OCI-LY3 (cell line): ENCODE measurements at regions not wholly inside any gene's neighbourhood (a gene's known extent, or its start where the extent isn't known, plus 50 kb on each side); places are given as distances from the start of the nearest gene placed in this dataset.

Experiments
- EZH2phosphoT487 ChIP-seq: fragments of 200-600 bp; shearing (Covaris generic); IDR thresholded peaks from 2 replicates; pipeline ENCODE4 v1.6.1; 2018; ENCODE audit warnings: antibody characterized with exemption, mixed run types, low read depth
- TF ChIP-seq, protein P1 (sequence below): fragments of 200-600, 300-600 bp; sonication (generic); IDR thresholded peaks from 2 replicates; pipeline ENCODE4 v1.5.1; 2014; ENCODE audit warnings: antibody characterized with exemption, low read length, low read depth

DNA sequence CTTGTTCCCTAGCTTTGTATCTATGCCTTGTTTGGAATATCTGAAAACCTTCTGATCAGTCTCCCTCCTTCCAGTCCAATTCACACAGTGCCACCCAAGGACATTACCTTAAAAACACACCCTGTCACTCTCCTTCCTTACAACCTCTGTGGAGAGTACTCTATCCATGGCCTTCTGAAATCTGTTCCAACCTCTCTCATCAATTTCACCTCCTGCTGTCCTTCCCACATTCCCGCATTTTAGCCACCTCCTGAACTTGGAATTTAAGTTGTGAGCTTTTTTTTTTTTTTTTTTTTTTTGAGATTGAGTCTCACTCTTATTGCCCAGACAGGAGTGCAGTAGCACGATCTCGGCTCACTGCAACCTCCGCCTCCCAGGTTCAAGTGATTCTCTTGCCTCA, 824.8 kb downstream of the METTL15 start:
- TF ChIP-seq, protein P1, sequence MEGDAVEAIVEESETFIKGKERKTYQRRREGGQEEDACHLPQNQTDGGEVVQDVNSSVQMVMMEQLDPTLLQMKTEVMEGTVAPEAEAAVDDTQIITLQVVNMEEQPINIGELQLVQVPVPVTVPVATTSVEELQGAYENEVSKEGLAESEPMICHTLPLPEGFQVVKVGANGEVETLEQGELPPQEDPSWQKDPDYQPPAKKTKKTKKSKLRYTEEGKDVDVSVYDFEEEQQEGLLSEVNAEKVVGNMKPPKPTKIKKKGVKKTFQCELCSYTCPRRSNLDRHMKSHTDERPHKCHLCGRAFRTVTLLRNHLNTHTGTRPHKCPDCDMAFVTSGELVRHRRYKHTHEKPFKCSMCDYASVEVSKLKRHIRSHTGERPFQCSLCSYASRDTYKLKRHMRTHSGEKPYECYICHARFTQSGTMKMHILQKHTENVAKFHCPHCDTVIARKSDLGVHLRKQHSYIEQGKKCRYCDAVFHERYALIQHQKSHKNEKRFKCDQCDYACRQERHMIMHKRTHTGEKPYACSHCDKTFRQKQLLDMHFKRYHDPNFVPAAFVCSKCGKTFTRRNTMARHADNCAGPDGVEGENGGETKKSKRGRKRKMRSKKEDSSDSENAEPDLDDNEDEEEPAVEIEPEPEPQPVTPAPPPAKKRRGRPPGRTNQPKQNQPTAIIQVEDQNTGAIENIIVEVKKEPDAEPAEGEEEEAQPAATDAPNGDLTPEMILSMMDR: no peak
- TF ChIP-seq EZH2phosphoT487: no peak
